HG03064 (cell line): ENCODE measurements at regions not wholly inside any gene's neighbourhood (a gene's known extent, or its start where the extent isn't known, plus 50 kb on each side); places are given as distances from the start of the nearest gene placed in this dataset.

Experiments used
- ATAC-seq: cut with Tn5 transposase; IDR thresholded peaks from one replicate; pipeline ENCODE4 v1.9.1; 2021; ENCODE audit warnings: low read depth; ENCODE audit not compliant: unreplicated experiment

GRCh38 chr1:222306011-222306410 lies 241.9 kb downstream of the HHIPL2 start:
- no peak for ATAC-seq

- no peak for ATAC-seq
Observed at GRCh38 chr1:222301652-222302051, 246.3 kb downstream of the HHIPL2 start.

GRCh38 chr1:222299524-222299923 lies 248.4 kb downstream of the HHIPL2 start:
- ATAC-seq, result no peak

- no peak for ATAC-seq
Observed at GRCh38 chr1:222290866-222291265, 257.0 kb downstream of the HHIPL2 start.

- no peak for ATAC-seq
Observed at GRCh38 chr1:222288053-222288452, 259.9 kb downstream of the HHIPL2 start.

GRCh38 chr1:222286011-222286410 lies 261.9 kb downstream of the HHIPL2 start:
- ATAC-seq, result no peak

GRCh38 chr1:222285526-222285925 lies 262.4 kb downstream of the HHIPL2 start:
- ATAC-seq, result no peak

GRCh38 chr1:222284466-222284865 lies 263.4 kb downstream of the HHIPL2 start:
- ATAC-seq, result no peak

- ATAC-seq, result no peak
Observed at GRCh38 chr1:222283147-222283768, 264.6 kb downstream of the HHIPL2 start.

GRCh38 chr1:222279591-222279990 lies 268.3 kb downstream of the HHIPL2 start:
- no peak for ATAC-seq

- ATAC-seq, result no peak
Observed at GRCh38 chr1:222278501-222278900, 269.4 kb downstream of the HHIPL2 start.

- ATAC-seq, result no peak
Observed at GRCh38 chr1:222275729-222276465, 272.0 kb downstream of the HHIPL2 start.

- no peak for ATAC-seq
Observed at GRCh38 chr1:222275001-222275728, 272.7 kb downstream of the HHIPL2 start.

- ATAC-seq, result no peak
Observed at GRCh38 chr1:222266223-222267196, 281.4 kb downstream of the HHIPL2 start.

GRCh38 chr1:222263791-222264190 lies 284.1 kb downstream of the HHIPL2 start:
- ATAC-seq, result no peak

GRCh38 chr1:222257027-222257426 lies 290.9 kb downstream of the HHIPL2 start:
- no peak for ATAC-seq

GRCh38 chr1:222256058-222256457 lies 291.8 kb downstream of the HHIPL2 start:
- no peak for ATAC-seq

GRCh38 chr1:222252788-222253187 lies 295.1 kb downstream of the HHIPL2 start:
- no peak for ATAC-seq

GRCh38 chr1:222251847-222252246 lies 296.1 kb downstream of the HHIPL2 start:
- no peak for ATAC-seq

GRCh38 chr1:222250376-222250775 lies 297.5 kb downstream of the HHIPL2 start:
- no peak for ATAC-seq
